Activated CD4-positive, alpha-beta memory T cell treated with anti-CD3 and anti-CD28 coated beads, Interleukin-2, amount 10 ng/mL, durations not matched to agents 7 days and 5 days (primary cell): ENCODE measurements at regions not wholly inside any gene's neighbourhood (a gene's known extent, or its start where the extent isn't known, plus 50 kb on each side); places are given as distances from the start of the nearest gene placed in this dataset.

ENCODE experiments used
- CTCF ChIA-PET: fragments of 350-600 bp; sonication (Branson Sonifier 250); formaldehyde crosslinking; loops from one replicate; lab custom pipeline; 2021; ENCODE audit warnings: antibody characterized with exemption, inconsistent platforms; lab: Charles Lee
- POLR2A ChIA-PET: fragments of 350-600 bp; sonication (Branson Sonifier 250); formaldehyde crosslinking; loops from one replicate; lab custom pipeline; 2021; ENCODE audit warnings: antibody characterized with exemption; lab: Charles Lee
- DNase-seq: peaks from one replicate; pipeline ENCODE4 v3.0.0-alpha.2; 2020
- H3K27ac Mint-ChIP-seq: one replicate; pipeline ENCODE4 v1.8.0; 2021; ENCODE audit warnings: mild to moderate bottlenecking, mixed read lengths
- H3K27me3 Mint-ChIP-seq: one replicate; pipeline ENCODE4 v1.8.0; 2021; ENCODE audit warnings: mixed read lengths
- H3K36me3 Mint-ChIP-seq: one replicate; pipeline ENCODE4 v1.8.0; 2021; ENCODE audit warnings: low read depth, mixed read lengths
- H3K4me1 Mint-ChIP-seq: one replicate; pipeline ENCODE4 v1.8.0; 2021; ENCODE audit warnings: mixed read lengths
- H3K4me3 Mint-ChIP-seq: one replicate; pipeline ENCODE4 v1.8.0; 2021; ENCODE audit warnings: mild to moderate bottlenecking, mixed read lengths
- H3K9me3 Mint-ChIP-seq: one replicate; pipeline ENCODE4 v1.8.0; 2021; ENCODE audit warnings: mixed read lengths

GRCh38 chr17:36661047-36661666 is 59.8 kb downstream of the MRM1 start:
- POLR2A ChIA-PET = no interaction called here
- no peak for DNase-seq
- CTCF ChIA-PET = no interaction called here
- Mint-ChIP-seq H3K9me3 (no peaks in the 10 kb centered on the region), H3K4me3 (no peak overlapping the region), H3K4me1 (peaks cover 6% of the 10 kb centered on the region), H3K27ac (no peak overlapping the region), H3K36me3 (no peaks in the 10 kb centered on the region), H3K27me3 (peaks cover 41% of the 10 kb centered on the region)

DNA sequence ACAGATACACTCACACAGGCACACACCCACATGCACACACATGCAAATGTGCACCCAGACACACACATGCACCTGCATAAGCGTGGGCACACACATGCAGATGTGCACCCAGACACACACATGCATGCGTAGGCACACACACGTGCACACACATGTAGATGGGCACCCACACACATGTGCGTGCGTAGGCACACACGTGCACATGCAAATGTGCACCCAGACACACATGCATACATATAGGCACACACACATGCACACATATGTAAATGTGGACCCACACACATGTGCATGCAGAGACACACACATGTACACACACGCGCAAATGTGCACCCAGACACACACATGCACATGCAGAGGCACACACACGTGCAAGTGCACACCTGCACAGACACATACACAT is 60.3 kb downstream of the MRM1 start:
- DNase-seq = no peak
- Mint-ChIP-seq H3K27me3 (peaks cover 38% of the 10 kb centered on the region), H3K4me1 (peaks cover 6% of the 10 kb centered on the region), H3K36me3 (no peaks in the 10 kb centered on the region), H3K4me3 (no peak overlapping the region), H3K27ac (no peak overlapping the region), H3K9me3 (no peaks in the 10 kb centered on the region)
- ChIA-PET POLR2A (interaction anchor here (1.2 kb wide), 1 partner anchor 13 kb away, joined by 4 read pairs; no protein-coding TSS in a partner anchor), CTCF (no interaction called here)

GRCh38 chr17:36665417-36665816 is 64.0 kb downstream of the MRM1 start:
- Mint-ChIP-seq H3K4me1 (peaks cover 2% of the 10 kb centered on the region), H3K9me3 (no peaks in the 10 kb centered on the region), H3K27me3 (peaks cover 18% of the 10 kb centered on the region), H3K27ac (no peak overlapping the region), H3K4me3 (no peak overlapping the region), H3K36me3 (no peaks in the 10 kb centered on the region)
- POLR2A ChIA-PET = no interaction called here
- DNase-seq = no peak
- CTCF ChIA-PET = no interaction called here

- Mint-ChIP-seq H3K27me3 (peaks cover 8% of the 10 kb centered on the region), H3K36me3 (no peaks in the 10 kb centered on the region), H3K4me1 (peaks cover 19% of the 10 kb centered on the region), H3K4me3 (no peak overlapping the region), H3K27ac (no peak overlapping the region), H3K9me3 (no peaks in the 10 kb centered on the region)
- ChIA-PET CTCF (no interaction called here), POLR2A (no interaction called here)
- DNase-seq = no peak
These were observed 66.5 kb downstream of the MRM1 start for GRCh38 chr17:36667922-36668321.

DNA sequence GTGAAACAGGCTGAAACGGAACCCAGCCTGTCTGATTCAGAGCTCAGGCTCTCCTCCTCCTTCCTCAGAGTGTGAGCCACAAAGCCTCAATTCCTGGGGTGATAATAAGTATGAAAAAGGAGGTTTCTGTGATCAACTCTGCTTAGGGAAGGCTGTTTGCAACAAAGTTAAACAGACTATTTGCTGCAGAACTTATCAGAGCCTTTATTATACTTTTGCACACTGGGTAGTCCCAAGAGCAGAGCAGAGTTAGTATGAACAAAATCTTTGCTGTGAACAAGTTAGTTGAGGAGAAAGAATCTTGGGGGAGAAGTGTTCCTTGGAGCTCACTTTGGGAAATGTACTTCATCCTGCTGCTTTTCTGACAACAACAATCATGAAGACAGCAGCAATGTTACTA is 67.4 kb downstream of the MRM1 start:
- POLR2A ChIA-PET = no interaction called here
- Mint-ChIP-seq H3K4me1 (peaks cover 28% of the 10 kb centered on the region), H3K27me3 (peaks cover 5% of the 10 kb centered on the region), H3K27ac (no peak overlapping the region), H3K36me3 (no peaks in the 10 kb centered on the region), H3K9me3 (no peaks in the 10 kb centered on the region), H3K4me3 (no peak overlapping the region)
- CTCF ChIA-PET = no interaction called here
- no peak for DNase-seq

DNA sequence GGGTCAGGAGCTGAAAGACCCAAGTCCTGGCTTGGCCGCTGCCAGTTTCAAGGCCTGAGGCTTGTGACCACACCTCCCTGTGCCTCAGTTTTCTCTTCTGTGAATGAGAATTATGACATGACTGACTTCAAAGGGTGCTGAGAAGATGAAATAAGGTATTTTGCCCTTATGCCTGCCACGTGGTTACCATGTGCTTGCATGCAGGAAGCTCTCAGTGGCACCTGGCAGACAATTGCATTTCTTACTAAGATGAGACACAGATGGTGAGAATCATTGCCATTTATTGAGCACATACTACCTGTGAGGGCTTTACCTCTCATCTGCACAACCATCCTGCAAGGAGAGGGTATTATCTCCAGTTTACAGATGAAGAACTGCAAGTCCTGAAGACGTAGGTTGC is 69.8 kb downstream of the MRM1 start:
- Mint-ChIP-seq H3K4me1 (peaks cover 51% of the 10 kb centered on the region), H3K9me3 (no peaks in the 10 kb centered on the region), H3K36me3 (no peaks in the 10 kb centered on the region), H3K4me3 (no peak overlapping the region), H3K27ac (no peak overlapping the region), H3K27me3 (peaks cover 3% of the 10 kb centered on the region)
- POLR2A ChIA-PET = no interaction called here
- DNase-seq = no peak
- CTCF ChIA-PET = interaction anchor here (0.7 to 1.5 kb wide), 2 partner anchors 42 to 67 kb away, joined by 3 read pairs; no protein-coding TSS in a partner anchor

DNA sequence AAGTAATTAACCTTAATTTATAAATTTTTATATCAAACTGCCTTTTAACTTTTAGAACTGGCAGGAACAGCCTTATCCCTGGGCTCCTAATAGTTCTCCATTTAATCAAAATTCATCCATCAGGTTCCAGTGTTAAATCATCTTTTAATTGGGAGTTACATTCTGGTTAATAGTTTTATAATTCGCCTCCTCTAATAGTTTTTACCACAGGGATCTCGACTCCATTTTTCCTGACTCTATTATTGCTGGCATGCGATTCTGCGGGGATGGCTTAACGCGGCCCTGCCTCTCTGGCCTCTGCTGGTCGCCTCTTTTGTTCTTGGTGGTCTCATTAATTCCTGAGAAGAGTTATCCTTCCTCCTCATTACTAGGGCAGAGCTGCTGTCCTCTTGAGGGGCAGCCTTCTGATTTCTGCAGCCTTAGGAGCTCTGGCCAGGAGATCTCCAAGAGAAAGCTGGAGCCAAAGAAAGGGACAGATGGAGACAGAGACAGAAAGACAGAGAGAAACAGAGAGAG is 71.1 kb downstream of the MRM1 start:
- POLR2A ChIA-PET = interaction anchor here (0.6 to 0.7 kb wide), 2 partner anchors 51 to 119 kb away, joined by 3 read pairs; no protein-coding TSS in a partner anchor
- no peak overlapping the region for H3K4me3 Mint-ChIP-seq
- peaks cover 61% of the 10 kb centered on the region for H3K4me1 Mint-ChIP-seq

GRCh38 chr17:36673068-36673467 is 71.7 kb downstream of the MRM1 start:
- H3K9me3 Mint-ChIP-seq = no peaks in the 10 kb centered on the region
- H3K36me3 Mint-ChIP-seq = no peaks in the 10 kb centered on the region
- peaks cover 61% of the 10 kb centered on the region for H3K4me1 Mint-ChIP-seq
- H3K4me3 Mint-ChIP-seq = peak overlapping the region; percentile 52
- DNase-seq = no peak
- CTCF ChIA-PET = no interaction called here
- POLR2A ChIA-PET = interaction anchor here (0.7 kb wide), 1 partner anchor 118 kb away, joined by 3 read pairs; no protein-coding TSS in a partner anchor
- H3K27ac Mint-ChIP-seq = peak overlapping the region; percentile 98
- H3K27me3 Mint-ChIP-seq = peaks cover 3% of the 10 kb centered on the region

More for the DNA sequence above, 71.1 kb downstream of the MRM1 start:
- H3K9me3 Mint-ChIP-seq = no peaks in the 10 kb centered on the region
- no peak for DNase-seq
- H3K27ac Mint-ChIP-seq = peak overlapping the region; percentile 98
- peaks cover 3% of the 10 kb centered on the region for H3K27me3 Mint-ChIP-seq
- no peaks in the 10 kb centered on the region for H3K36me3 Mint-ChIP-seq
- CTCF ChIA-PET = no interaction called here

- DNase-seq = peak; percentile 46
- Mint-ChIP-seq H3K36me3 (no peaks in the 10 kb centered on the region), H3K27ac (peak overlapping the region; percentile 98), H3K4me1 (peaks cover 61% of the 10 kb centered on the region), H3K9me3 (no peaks in the 10 kb centered on the region), H3K27me3 (peaks cover 3% of the 10 kb centered on the region), H3K4me3 (peak overlapping the region; percentile 61)
- CTCF ChIA-PET = interaction anchor here (1.5 to 1.6 kb wide), 2 partner anchors 15 to 71 kb away, joined by 3 read pairs; no protein-coding TSS in a partner anchor
- POLR2A ChIA-PET = interaction anchor here (0.6 to 1.0 kb wide), 3 partner anchors 38 to 50 kb away, joined by 3 to 4 read pairs (median 3); no protein-coding TSS in a partner anchor
These were observed 72.4 kb downstream of the MRM1 start for GRCh38 chr17:36673637-36674277.

DNA sequence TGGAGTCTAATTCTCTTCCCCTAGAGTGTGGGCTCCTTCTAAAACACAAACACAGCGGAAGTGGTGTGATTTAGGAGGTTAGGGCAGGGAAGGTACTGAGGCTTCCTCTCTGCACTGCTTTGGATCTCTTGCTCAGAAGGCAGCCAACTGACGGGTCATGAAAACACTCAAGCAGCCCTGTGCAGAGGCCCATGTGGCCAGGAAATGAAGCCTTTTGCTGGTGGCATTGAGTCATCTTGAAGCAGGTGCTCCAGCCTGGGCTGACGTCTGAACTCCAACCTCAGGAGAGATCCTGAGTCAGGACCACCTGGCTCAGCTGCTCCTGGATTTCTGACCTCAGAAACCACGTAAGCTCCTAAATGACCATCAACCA is 72.9 kb downstream of the MRM1 start:
- H3K4me3 Mint-ChIP-seq = peak overlapping the region; percentile 61
- DNase-seq = peak; percentile 86
- H3K27me3 Mint-ChIP-seq = no peaks in the 10 kb centered on the region
- no peaks in the 10 kb centered on the region for H3K9me3 Mint-ChIP-seq
- H3K36me3 Mint-ChIP-seq = no peaks in the 10 kb centered on the region
- POLR2A ChIA-PET = interaction anchor here (0.6 to 1.6 kb wide), 5 partner anchors 12 to 49 kb away, joined by 3 to 4 read pairs (median 4); no protein-coding TSS in a partner anchor
- H3K27ac Mint-ChIP-seq = peak overlapping the region; percentile 98
- H3K4me1 Mint-ChIP-seq = peaks cover 61% of the 10 kb centered on the region
- CTCF ChIA-PET = interaction anchor here (1.5 to 1.6 kb wide), 3 partner anchors 16 to 71 kb away, joined by 3 to 4 read pairs (median 3); no protein-coding TSS in a partner anchor

- Mint-ChIP-seq H3K4me3 (peak overlapping the region; percentile 52), H3K4me1 (peaks cover 60% of the 10 kb centered on the region), H3K27me3 (no peaks in the 10 kb centered on the region), H3K27ac (peak overlapping the region; percentile 98), H3K9me3 (no peaks in the 10 kb centered on the region), H3K36me3 (no peaks in the 10 kb centered on the region)
- CTCF ChIA-PET = interaction anchor here (1.0 to 1.5 kb wide), 3 partner anchors 31 to 372 kb away, joined by 3 to 4 read pairs (median 4); partner anchors contain the start of gene MRM1
- DNase-seq = peak; percentile 77
- POLR2A ChIA-PET = interaction anchor here (0.8 to 1.7 kb wide), 9 partner anchors 13 to 273 kb away, joined by 3 to 9 read pairs (median 4); partner anchors contain the start of genes AATF and MRM1
These were observed 73.9 kb downstream of the MRM1 start for GRCh38 chr17:36675250-36675649.

- Mint-ChIP-seq H3K4me1 (peaks cover 58% of the 10 kb centered on the region), H3K9me3 (no peaks in the 10 kb centered on the region), H3K36me3 (no peaks in the 10 kb centered on the region), H3K27me3 (no peaks in the 10 kb centered on the region), H3K27ac (peak overlapping the region; percentile 98), H3K4me3 (peak overlapping the region; percentile 52)
- ChIA-PET CTCF (interaction anchor here (1.0 to 1.5 kb wide), 3 partner anchors 31 to 372 kb away, joined by 3 to 4 read pairs (median 4); partner anchors contain the start of gene MRM1), POLR2A (interaction anchor here (0.8 to 1.7 kb wide), 9 partner anchors 13 to 273 kb away, joined by 3 to 9 read pairs (median 4); partner anchors contain the start of genes AATF and MRM1)
- peak; percentile 58 for DNase-seq
These were observed 74.4 kb downstream of the MRM1 start for GRCh38 chr17:36675786-36676185.
